M059J (cell line): ENCODE measurements at regions not wholly inside any gene's neighbourhood (a gene's known extent, or its start where the extent isn't known, plus 50 kb on each side); places are given as distances from the start of the nearest gene placed in this dataset.

Source experiments
- DNase-seq: peaks from one replicate; pipeline ENCODE4 v3.0.0-alpha.2; 2012; ENCODE audit warnings: low read depth

DNA sequence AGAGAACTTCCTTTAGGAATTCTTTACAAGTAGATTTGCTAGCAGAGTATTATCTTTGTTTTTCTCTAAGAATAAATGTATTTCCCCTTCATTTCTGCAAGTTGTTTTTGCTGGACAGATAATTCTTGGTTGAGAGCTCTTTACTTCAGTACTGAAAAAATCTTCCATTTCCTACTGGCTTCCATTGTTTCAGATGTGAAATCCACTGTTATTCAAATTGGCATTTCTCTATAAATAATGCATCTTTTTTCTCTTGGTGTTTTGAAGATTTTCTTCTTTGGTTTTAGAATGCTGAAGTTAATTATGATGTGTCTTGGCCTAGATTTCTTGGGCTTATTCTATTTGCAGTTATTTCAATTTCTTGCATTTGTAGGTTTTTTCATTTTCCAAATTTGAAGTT lies 270.0 kb upstream of the GYPC start:
- no peak for DNase-seq

DNA sequence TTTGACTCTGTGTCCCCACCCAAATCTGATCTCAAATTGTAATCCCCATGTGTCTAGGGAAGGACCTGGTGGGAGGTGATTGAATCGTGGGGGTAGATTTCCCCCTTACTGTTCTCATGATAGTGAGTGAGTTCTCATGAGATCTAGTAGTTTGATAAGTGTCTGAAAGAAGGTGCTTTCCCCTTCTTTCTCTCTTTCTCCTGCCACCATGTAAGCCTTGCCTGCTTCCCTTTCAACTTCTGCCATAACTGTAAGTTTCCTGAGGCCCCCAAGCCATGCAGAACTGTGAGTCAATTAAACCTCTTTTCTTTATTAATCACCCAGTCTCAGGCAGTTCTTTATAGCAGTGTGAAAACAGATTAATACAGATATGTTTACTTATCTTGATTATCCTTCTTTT lies 266.5 kb upstream of the GYPC start:
- no peak for DNase-seq

DNA sequence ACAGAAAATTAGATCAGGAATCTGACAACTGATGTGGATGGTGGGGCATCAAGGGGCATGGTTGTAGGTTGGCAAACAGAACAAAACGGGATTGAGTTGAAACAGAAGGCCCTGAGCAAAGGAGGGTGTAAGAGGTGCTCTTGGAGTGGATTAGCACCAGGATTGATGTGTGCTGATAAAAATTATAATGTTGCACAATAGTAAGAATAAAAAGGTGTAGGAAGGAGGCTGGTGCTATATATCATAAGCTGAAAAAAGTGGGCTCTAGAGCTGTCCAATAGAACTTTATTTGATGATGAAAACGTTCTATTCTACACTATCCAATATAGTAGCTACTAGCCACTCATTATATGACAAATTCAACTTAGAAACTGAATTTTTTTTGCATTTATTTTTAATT lies 263.1 kb upstream of the GYPC start:
- DNase-seq = no peak

DNA sequence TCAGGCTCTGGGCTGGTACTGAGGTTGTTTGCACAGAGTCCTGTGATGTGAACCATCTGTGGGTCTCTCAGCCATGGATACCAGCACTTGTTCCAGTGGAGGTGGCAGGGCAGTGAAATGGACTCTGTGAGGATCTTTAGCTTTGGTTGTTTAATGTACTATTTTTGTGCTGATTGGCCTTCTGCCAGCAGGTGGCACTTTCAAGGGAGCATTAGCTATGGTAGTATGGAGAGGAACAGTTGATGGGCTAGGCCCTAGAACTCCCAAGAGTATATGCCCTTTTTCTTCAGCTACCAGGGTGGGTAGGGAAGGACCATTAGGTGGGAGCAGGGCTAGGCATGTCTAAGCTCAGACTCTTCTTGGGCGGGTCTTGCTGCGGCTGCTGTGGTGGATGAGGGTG lies 257.0 kb upstream of the GYPC start:
- no peak for DNase-seq

DNA sequence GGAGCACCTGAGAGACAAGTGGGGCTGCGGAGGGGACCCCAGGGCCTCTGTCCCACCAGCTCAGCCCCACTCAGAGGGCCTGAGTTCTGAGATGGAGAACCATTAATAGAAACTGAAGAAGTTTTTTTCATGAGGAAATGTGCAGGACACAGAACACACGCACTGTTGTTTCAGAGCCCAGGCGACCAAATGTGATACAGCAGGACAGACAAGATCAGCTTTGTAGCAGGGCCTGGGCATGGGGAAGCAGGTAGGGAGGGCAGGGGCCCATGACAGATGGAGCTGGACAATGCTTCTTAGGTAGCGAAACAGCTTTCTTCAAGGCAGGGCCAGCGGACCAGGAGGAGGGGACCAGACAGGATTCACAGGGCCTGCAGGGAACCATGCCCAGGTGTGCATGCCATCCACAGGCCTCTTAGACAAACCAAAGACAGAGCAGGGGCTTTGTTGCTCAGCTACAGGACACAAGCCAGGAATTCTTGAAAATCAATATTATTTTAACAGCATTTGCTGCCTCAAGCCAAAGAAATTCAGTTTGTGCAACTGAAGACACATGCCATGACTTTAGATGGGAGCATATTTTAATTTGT lies 252.8 kb upstream of the GYPC start:
- DNase-seq = no peak

DNA sequence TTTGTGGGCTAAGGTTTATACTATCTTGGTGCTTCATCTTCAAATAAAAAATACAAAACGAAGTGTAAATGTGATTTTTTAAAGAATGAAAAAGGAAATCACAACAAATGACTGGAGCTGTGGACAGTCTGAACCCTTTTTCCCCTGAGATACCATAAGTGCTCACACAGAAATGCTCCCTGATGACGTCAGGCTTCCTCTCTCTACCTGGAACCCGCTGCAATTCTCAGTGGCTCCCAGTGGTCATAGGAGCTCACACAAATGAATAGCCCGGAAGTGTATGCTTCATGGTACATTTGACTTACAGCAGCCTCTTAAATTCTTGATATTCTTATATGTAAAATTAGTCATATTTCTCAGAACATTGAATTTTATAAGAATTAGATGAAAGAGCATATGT lies 249.7 kb upstream of the GYPC start:
- DNase-seq = no peak

DNA sequence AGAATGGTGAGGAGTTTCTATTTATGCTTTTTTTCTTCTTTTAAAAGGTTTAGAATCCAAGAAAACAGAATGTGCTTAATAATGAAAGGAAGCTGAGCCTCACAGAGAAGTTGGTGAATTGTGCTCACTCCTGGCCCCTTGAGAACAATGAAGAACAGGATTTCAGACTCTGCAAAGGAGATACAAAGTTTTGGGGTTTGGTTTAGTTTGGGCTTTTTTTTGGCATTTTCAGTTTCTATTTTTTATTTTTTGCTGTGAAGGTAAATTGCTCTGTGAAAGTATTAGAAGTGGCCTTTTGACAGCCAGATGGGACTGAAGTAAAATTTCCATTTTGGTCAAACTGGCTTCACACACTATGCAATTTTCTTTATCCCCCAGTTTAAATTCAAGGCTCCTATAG lies 247.3 kb upstream of the GYPC start:
- DNase-seq = no peak

DNA sequence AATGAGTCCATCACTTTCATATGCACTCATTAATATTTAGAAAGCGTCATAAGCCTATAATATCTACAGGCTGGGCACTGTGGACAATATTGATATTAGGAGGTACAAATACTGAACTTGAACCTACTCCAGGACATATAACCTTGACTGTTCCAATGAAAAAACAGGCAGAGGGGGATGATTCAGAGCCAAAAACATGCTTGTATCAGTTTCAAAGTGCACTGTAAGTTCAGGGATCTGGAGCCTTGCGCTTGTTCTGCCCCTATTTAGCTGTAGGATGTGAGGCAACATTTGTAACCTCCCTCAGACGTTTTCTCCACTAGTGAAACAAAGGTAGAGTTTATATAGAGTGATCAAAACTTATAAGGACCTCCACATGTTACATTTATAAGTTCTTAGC lies 246.1 kb upstream of the GYPC start:
- no peak for DNase-seq

DNA sequence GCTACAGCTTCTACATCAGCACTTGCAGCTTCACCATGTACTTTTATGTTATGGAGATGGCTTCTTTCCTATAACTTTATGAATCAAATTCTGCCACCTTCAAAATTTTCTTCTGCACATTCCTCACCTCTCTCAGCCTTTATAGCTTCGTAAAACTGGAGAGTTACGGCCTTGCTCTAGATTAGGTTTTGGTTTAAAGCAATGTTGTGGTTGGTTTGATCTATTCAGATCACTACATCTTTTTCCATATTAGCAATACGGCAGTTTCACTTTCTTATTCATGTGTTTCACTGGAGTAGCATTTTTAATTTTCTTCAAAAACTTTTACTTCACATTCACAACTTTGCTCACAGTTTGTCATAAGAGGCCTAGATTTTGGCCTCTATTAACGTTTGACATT lies 242.9 kb upstream of the GYPC start:
- DNase-seq = no peak

DNA sequence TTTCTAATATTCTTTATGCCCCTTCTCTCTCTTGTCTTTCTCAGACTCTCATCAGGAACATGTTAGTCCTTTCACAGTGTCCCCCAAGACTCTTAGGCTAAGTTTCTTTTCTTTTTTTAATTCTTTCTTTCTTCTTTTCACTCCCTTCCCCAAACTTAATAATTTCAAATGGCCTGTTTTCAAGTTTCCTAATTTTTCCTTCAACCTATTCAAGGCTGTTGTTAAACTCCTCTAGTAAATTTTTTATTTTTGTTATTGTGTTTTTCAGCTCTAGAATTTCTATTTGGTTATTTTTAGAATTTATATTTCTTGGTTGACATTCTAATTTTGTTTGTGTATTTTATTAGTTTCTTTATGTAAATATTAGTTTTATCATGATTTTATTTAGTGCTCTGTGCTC lies 236.6 kb upstream of the GYPC start:
- no peak for DNase-seq

DNA sequence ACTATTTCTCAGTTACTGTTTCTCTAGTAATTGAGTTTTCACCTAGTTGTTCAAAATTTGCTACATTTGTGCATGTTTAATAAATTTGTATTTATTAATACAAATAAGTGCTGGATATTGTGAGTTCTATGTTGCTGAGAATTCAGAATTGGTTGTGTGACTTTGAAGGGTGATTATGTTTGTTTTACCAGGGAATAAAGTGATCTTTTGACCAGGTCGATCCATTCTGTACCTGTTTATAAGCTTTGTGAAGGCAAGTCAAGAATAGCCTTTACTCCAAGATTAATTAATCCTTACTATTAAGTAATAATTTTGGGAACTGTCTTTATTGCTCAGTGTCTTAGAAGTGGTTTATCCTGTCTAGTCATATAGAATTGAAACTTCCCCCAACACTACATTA lies 230.0 kb upstream of the GYPC start:
- DNase-seq = no peak

DNA sequence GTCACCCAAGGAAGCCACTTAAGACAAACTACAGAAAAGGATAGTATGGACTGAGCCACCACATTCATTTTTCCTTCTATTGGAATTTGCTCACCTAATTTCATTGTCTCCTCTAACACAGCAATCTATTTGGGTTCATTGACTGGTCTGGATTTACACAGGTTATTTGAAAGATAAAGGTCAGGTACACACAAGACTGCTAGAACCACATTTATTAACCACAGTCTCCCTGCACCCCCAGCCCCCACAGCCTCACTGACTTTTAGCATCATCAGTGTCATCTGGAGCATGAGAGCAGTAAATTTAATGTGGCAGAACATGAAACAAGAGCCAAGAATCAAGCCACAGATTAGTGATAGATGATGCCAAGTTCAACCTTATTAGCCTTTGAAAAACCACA lies 226.9 kb upstream of the GYPC start:
- no peak for DNase-seq

DNA sequence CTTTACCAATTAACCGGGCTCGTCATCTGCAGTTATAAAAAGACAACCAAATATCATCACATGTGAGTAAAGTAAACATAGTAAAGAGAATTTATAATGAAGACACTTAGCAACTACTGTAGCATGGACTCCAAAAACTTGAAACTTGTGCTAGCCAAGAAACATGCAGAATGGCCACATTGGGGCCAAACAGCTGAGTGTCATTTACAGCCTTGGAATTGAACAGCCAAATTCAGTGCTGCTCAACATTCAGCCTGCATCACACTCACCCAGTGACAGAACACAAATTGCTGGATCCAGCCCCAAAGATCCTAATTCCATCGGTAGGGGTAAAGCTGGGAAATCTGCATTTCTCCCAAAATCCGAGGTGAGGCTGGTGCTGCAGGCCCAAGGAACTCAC lies 224.8 kb upstream of the GYPC start:
- no peak for DNase-seq

DNA sequence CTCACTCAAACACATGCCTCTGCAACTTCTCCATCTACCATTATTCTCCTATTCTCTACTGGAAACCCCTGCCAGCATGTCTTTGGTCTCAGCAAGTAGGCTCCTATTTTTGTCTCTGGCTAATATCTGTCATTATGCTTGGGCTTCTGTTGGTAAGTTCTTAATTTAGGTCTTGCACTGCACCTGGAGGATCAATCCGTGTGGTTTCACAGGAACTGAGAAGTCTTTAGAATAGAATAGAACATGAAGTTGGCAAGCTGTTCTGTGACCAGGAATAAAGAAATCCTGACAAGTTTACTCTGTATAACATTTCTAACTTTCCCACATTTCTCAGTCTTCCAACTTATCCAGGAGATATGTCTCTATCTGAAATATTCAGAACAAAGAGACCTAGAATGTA lies 219.5 kb upstream of the GYPC start:
- no peak for DNase-seq

DNA sequence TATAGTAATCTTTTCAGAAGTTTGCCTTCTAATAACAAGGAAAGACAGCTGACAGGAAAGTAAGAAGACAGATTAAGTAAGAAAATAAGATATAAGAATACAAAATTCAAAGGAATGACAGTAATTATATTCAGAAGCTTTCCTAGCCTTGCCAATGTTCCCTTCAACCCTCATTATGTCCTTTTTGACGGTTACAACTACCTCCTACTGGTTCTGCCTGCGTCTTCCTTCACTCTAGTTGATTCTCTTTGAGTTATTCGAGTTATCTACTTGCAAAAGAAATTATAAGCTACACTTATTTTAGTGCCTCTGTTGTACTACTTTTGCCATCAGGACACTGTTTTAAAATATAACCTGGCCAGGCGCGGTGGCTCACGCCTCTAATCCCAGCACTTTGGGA lies 218.9 kb upstream of the GYPC start:
- DNase-seq = no peak

DNA sequence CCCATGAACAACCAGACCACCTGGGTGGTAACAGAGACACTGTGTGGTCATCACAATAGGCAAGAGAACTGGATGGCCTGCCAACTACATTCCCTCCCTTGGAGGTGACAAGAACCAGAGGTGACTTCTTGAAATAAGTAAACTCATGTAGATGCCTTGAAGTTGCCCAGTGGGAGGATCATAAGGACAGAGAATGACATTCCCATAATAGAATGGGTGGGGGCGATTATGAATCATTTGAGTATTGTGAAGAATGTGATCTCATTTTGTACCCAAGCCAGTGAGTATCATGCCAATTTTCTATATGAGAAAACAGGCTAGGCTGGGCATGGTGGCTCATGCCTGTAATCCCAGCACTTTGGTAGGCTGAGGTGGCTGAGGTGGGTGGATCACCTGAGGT lies 211.4 kb upstream of the GYPC start:
- DNase-seq = no peak

DNA sequence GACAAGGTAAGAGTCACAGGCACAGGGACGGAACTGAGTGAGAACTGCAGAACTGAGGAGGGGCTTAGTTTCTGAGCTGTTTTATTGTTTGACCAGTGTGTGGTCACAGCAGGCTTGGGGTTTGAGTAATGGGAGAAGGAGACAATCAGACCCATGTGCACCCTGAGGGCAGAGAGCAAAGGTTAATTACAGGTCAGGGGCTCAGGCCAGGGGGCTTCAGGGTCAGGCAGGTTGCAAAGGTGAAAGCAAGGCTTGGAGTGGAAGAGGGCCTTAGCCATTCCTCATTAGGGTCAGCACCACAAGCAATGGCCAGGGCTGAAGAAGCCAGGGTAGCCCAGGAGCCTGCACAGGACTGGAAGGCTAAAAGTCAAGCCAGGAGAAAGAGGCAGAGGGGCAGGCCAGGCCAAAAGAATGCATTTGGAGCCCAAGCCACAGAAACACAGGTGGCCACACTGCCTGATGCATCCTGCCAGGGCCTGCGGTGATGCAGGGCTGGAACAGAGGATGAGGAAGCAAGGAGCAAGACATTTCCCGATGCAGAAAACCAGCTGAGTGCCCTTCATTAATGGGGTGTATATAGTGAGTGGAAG lies 209.8 kb upstream of the GYPC start:
- no peak for DNase-seq

DNA sequence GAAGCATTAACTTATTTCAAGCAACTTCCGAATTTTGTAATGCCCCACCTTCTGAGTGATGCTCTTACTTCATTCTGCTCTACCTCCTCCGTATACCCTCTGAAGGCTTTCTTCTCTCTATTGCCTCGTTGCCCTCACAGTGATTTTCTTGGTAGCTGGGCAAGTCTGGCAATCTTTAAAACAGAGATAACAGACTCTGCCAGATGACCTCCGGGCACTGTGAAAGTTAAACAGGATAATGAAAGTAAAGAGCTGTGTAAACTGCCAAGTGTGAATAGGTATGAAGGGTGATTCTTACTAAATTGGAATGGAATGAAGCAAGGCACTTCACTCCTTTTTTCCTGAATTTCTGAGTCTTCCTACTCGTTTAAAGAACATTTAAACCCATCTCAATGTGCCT lies 207.3 kb upstream of the GYPC start:
- no peak for DNase-seq

DNA sequence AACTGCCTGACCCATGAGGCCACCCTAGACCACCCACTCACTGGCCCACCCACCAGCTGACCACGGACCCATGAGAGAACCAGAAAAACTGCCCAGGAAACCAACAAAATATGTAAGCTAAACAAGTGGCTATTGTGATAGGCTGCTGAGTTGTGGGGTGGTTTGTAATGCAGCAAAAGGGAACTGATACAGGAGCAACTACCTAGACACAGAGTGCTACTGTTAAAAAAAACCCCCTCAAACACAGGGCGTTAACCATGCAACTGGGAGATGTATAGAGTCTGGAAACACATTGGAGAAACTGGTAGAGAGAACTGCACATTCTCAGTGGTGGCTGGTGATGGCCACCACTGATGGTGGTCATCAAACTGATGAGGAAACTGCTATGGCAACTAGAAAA lies 206.3 kb upstream of the GYPC start:
- DNase-seq = no peak

DNA sequence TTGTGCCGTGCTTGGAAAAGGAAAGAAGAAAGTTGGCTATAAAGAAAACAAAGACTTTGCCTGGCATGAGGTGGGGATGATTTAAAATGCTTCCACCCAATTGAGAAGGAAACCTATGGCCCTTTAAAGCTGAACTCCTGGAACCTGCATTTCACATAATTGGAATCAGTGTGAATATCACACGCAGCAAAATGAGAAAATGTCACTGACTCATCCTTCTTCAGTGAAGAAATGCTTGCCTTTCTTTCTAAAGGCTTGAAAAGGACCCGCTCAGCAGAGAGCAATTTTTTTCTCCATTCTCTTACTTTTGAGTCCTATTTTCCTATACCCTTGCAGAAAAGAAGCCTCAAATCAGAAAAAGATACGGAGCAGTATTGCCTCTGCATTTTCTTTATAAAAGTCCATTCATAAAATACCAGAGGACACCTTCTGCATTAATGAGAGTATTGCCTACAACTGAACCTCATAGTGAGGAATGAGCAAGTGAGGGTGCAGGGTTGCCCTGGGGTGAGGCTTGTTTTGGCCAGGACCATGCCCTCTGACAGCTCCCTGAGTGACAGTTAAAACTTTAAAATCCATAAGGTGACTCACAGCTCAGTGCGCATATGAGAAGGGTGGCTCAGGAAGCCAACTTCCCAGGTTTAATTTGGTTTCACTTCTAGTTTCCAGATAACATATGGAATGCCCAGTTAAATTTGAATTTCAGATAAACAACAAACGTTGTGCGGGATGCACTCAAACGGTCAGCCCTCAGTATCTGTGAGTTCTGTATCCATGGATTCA lies 191.9 kb upstream of the GYPC start:
- no peak for DNase-seq

DNA sequence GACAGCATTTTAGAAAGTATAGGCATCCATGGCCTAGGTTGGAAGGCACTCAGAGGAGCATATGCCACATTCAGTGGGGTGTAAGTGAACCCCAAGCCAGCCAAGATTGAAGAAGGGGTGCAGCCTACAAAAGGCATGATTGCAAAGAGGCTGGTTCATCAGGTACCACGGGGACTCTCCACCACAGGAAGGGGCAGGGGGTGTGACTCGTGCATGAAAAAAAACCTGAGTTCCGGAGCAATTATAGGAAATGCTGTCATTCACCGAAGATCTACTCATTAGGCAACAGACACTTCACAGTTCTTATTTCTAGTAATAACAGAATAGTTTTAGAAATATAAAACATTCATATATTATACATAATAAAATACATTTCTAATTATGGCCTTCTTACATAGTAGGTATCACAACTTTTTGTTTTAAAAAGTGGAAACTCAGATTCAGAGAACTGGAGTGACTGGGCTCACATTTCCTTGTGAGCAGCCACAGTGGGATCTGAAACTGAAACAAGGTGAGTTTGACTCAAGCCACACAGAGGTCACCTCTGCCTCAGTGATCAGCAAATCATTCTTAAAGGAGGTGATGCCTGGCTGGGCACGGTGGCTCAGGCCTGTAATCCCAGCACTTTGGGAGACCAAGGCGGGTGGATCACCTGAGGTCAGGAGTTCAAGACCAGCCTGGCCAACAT lies 188.4 kb upstream of the GYPC start:
- no peak for DNase-seq

DNA sequence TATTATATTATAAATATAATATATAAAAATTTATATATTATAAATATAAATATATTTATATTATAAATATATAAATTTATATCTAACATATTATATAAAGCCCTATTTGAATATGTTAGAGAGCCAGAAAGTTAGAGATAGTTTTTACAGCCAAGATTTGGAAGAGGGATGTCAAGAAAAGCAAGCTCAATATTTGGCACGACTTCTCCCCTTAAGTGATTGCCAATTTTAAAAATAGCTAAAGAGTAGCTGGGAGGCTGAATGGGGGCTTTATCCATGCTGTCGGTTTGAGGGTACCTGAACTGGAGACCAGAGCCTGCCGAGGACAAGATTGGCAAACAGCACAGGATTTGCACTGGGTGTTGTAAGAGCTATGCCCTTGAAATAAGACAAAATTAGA lies 180.9 kb upstream of the GYPC start:
- DNase-seq = no peak

DNA sequence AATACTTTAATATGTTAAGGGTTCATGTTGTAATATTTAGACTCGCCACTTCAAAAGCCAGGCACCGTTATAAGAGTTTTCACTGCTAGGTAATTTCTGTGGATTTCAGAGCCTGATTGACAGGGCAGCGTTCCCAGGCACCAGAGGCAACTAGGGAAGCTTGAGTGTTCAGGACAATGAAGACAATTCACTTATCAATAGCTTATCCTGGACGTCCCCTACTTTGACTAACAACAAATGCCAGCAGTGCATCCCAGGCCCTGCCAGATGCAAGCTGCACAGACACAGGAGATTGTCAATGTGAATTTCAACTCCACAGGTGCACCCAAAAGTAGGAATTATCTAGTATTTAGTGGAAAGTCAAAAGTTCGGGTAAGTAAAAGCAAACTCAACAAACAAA lies 179.3 kb upstream of the GYPC start:
- no peak for DNase-seq
